K562 (cell line): ENCODE measurements at regions not wholly inside any gene's neighbourhood (a gene's known extent, or its start where the extent isn't known, plus 50 kb on each side); places are given as distances from the start of the nearest gene placed in this dataset.

ENCODE experiments used
- ATAC-seq: fragments of 200-7000 bp; cut with Tn5 transposase; 3 replicates; pipeline ENCODE4 v1.9.1; 2020; ENCODE audit warnings: moderate library complexity
- BruUV-seq: library from RNA; stranded (reverse); fragments of 400-500 nt; replicated peaks from 2 replicates; lab custom pipeline; 2021; lab: Mats Ljungman, UMichigan
- CTCF ChIA-PET: fragments of 300-600 bp; formaldehyde crosslinking; extraction: SDS; loops from one replicate; lab custom pipeline; 2021; ENCODE audit warnings: low intra/inter-chr PET ratio; lab: Yijun Ruan, JAX
- POLR2A ChIA-PET: fragments of 300-600, 350-650 bp; sonication (Branson Sonifier 250); formaldehyde crosslinking; extraction: SDS; loops from one replicate; lab custom pipeline; 2021; ENCODE audit warnings: antibody characterized with exemption, inconsistent platforms; lab: Yijun Ruan, JAX
- DNase-seq, 4 experiments: peaks; one replicate each; pipeline versions ENCODE4 v3.0.0 to v3.0.0-alpha.2; 2011 to 2018; ENCODE audit warnings: low spot score in 3 of 4, mixed read lengths in 3 of 4; ENCODE audit errors: extremely low read depth in 1 of 4
- FAIRE-seq: peaks from 2 replicates; lab custom pipeline; 2011; peaks lifted over from hg19 to GRCh38; lab: Jason Lieb, UNC
- H2AFZ ChIP-seq: 2 replicates; pipeline ENCODE4 v1.6.0; 2011; ENCODE audit warnings: low read depth, low read length, control low read depth, inconsistent platforms
- H3K27ac ChIP-seq: fragments of 200-600 bp; 3 replicates; pipeline ENCODE4 v1.8.0; 2011; ENCODE audit warnings: low read depth, mild to moderate bottlenecking, control low read depth, inconsistent platforms, low read length, moderate library complexity, mixed read lengths; ENCODE audit errors: extremely low read depth
- H3K27me3 ChIP-seq, 2 experiments: fragments of 300-600 bp in 1 of 2; 2 replicates in 1 of 2; 3 replicates in 1 of 2; pipeline versions ENCODE4 v1.6.0 to v1.8.0; 2011; ENCODE audit warnings: inconsistent platforms in 2 of 2, low read length in 2 of 2, mild to moderate bottlenecking in 1 of 2, mixed read lengths in 1 of 2, moderate library complexity in 1 of 2; ENCODE audit not compliant: control insufficient read depth in 2 of 2, insufficient read depth in 2 of 2
- H3K36me3 ChIP-seq: fragments of 300-600 bp; 3 replicates; pipeline ENCODE4 v1.8.0; 2011; ENCODE audit warnings: mild to moderate bottlenecking, low read length, inconsistent platforms; ENCODE audit not compliant: control insufficient read depth, insufficient read depth
- H3K4me1 ChIP-seq, 2 experiments: fragments of 200-600 bp in 1 of 2; replicated peaks in 1 of 2; 2 replicates in 1 of 2; 3 replicates in 1 of 2; pipeline versions ENCODE4 v1.5.1 to v1.8.0; 2011; ENCODE audit warnings: inconsistent platforms in 2 of 2, low read length in 2 of 2, mild to moderate bottlenecking in 1 of 2, mixed read lengths in 1 of 2, moderate library complexity in 1 of 2; ENCODE audit not compliant: control insufficient read depth in 2 of 2, insufficient read depth in 2 of 2
- H3K4me2 ChIP-seq: 2 replicates; pipeline ENCODE4 v1.6.1; 2011; ENCODE audit warnings: low read length, control low read depth, inconsistent platforms, mixed read lengths; ENCODE audit not compliant: insufficient read depth
- H3K4me3 ChIP-seq: fragments of 200-600 bp; sonication (generic), shearing (Covaris generic); 2 replicates; pipeline ENCODE4 v1.5.1; 2016; ENCODE audit warnings: control low read depth, inconsistent platforms
- H3K79me2 ChIP-seq: fragments of 200-600 bp; 3 replicates; pipeline ENCODE4 v1.8.0; 2011; ENCODE audit warnings: low read length, inconsistent platforms; ENCODE audit not compliant: control insufficient read depth, insufficient read depth
- H3K9ac ChIP-seq, 2 experiments: 2 replicates each; pipeline versions ENCODE4 v1.6.0 to v1.6.1; 2011; ENCODE audit warnings: low read depth in 2 of 2, low read length in 2 of 2, control low read depth in 1 of 2, inconsistent platforms in 1 of 2, mild to moderate bottlenecking in 1 of 2, mixed read lengths in 1 of 2; ENCODE audit not compliant: insufficient read depth in 1 of 2
- H3K9me1 ChIP-seq: one replicate; pipeline ENCODE4 v1.6.0; 2011; ENCODE audit warnings: inconsistent platforms, mild to moderate bottlenecking, low read length, moderate library complexity; ENCODE audit not compliant: control insufficient read depth, insufficient read depth
- H3K9me3 ChIP-seq: replicated peaks from 2 replicates; pipeline ENCODE4 v1.5.1; 2011; ENCODE audit warnings: low read depth, low read length, inconsistent platforms; ENCODE audit not compliant: control insufficient read depth, insufficient read depth
- H4K20me1 ChIP-seq: replicated peaks from 2 replicates; pipeline ENCODE4 v1.6.1; 2011; ENCODE audit warnings: low read length, inconsistent platforms, mixed read lengths; ENCODE audit not compliant: control insufficient read depth, insufficient read depth
- BDP1 ChIP-seq: IDR thresholded peaks from 3 replicates; pipeline ENCODE4 v1.6.1; 2011; ENCODE audit not compliant: insufficient read length, insufficient read depth
- COPS2 ChIP-seq: fragments of 450-650 bp; conservative IDR thresholded peaks from 2 replicates; pipeline ENCODE4 v1.6.1; 2016; ENCODE audit warnings: mild to moderate bottlenecking, moderate library complexity
- CREBBP ChIP-seq: IDR thresholded peaks from one replicate; pipeline ENCODE4 v1.6.1; 2012; ENCODE audit warnings: low read depth, mild to moderate bottlenecking, control low read depth, inconsistent platforms, low read length
- HNRNPL ChIP-seq: fragments of 200-400 bp; formaldehyde crosslinking; IDR thresholded peaks from 2 replicates; pipeline ENCODE4 v1.6.1; 2017; ENCODE audit warnings: low read depth, mild to moderate bottlenecking, low read length
- IFI16 ChIP-seq: fragments of 250-450 bp; sonication (Bioruptor Pico); IDR thresholded peaks from 2 replicates; pipeline ENCODE4 v2.1.2; 2022; ENCODE audit warnings: mild to moderate bottlenecking, inconsistent platforms
- KDM1A ChIP-seq, 2 experiments: fragments of 450-650 bp; IDR thresholded peaks; 2 replicates each; pipeline ENCODE4 v1.6.1; 2016; ENCODE audit warnings: mild to moderate bottlenecking in 2 of 2
- MEF2A ChIP-seq: IDR thresholded peaks from 2 replicates; pipeline ENCODE4 v1.6.1; 2011; ENCODE audit warnings: low read depth, mild to moderate bottlenecking, low read length, moderate library complexity; ENCODE audit not compliant: control insufficient read depth
- RBM22 ChIP-seq: fragments of 200-400 bp; formaldehyde crosslinking; IDR thresholded peaks from 2 replicates; pipeline ENCODE4 v1.6.1; 2018; ENCODE audit warnings: low read length, low read depth; ENCODE audit not compliant: poor library complexity, severe bottlenecking
- SUPT5H ChIP-seq: fragments of 450-650 bp; IDR thresholded peaks from 2 replicates; pipeline ENCODE4 v1.6.1; 2016
- ZNF282 ChIP-seq: sonication (generic); formaldehyde crosslinking; IDR thresholded peaks from 2 replicates; pipeline ENCODE4 v1.8.1; 2023; ENCODE audit warnings: missing genetic modification reagents
- WGBS: fragments of 100-300 bp; shearing (Covaris generic); methylation state at CpG from one replicate; pipeline ENCODE4 v1.1.6; 2016; ENCODE audit warnings: low coverage, mixed read lengths; ENCODE audit not compliant: insufficient coverage; ENCODE audit errors: missing lambda C conversion rate; 5-methylcytosine and 5-hydroxymethylcytosine counted together
- in situ Hi-C: fragments of 300-500 bp; cut with MboI; formaldehyde crosslinking; loops from 4 replicates; pipeline ENCODE4 v1.15.0; 2018; ENCODE audit warnings: inconsistent platforms, mixed read lengths
- intact Hi-C: fragments of 100-400 bp; cut with micrococcal nuclease; formaldehyde crosslinking; loops from 2 replicates; pipeline ENCODE4 v1.14.2; 2022
- TF ChIP-seq, protein P1 (sequence below): fragments of 250-450 bp; sonication (Bioruptor Pico); IDR thresholded peaks from 2 replicates; pipeline ENCODE4 v1.4.0; 2020; ENCODE audit warnings: mild to moderate bottlenecking, moderate library complexity

DNA sequence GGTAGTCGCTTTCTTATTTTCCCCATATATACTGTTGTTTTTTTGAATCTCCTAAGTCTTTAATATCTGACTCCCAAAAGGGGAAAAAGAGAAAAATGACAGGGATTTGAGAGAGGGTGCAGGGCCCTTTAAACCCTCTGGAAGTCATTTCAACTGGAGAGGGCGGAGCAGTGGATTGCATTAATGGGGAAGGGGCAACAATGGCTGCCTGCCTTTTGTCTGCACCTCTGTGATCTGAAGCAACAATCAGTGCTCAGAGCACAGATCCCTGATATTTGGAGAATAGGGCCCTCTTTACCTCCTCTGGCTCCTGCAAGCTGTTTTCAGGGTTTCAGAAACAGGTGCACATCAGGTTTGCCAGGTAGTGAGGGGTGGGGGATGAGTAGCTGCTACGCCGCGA, 1458.3 kb upstream of the TENM3 start:
- H3K9me1 ChIP-seq: no peaks in the 10 kb centered on the region
- H3K4me1 ChIP-seq: no peaks in the 10 kb centered on the region
- POLR2A ChIA-PET: no interaction called here
- DNase-seq: no peak
- CTCF ChIA-PET: no interaction called here
- H3K4me3 ChIP-seq: no peak overlapping the region
- no peaks in the 10 kb centered on the region for H4K20me1 ChIP-seq
- WGBS: 0% methylated on average over 5 of the region's 5 CpGs
- FAIRE-seq: no peak
- TF ChIP-seq ZNF282 (CRISPR knock-in tag): no peak
- no peak for TF ChIP-seq MEF2A
- TF ChIP-seq COPS2: no peak
- TF ChIP-seq, protein P1, sequence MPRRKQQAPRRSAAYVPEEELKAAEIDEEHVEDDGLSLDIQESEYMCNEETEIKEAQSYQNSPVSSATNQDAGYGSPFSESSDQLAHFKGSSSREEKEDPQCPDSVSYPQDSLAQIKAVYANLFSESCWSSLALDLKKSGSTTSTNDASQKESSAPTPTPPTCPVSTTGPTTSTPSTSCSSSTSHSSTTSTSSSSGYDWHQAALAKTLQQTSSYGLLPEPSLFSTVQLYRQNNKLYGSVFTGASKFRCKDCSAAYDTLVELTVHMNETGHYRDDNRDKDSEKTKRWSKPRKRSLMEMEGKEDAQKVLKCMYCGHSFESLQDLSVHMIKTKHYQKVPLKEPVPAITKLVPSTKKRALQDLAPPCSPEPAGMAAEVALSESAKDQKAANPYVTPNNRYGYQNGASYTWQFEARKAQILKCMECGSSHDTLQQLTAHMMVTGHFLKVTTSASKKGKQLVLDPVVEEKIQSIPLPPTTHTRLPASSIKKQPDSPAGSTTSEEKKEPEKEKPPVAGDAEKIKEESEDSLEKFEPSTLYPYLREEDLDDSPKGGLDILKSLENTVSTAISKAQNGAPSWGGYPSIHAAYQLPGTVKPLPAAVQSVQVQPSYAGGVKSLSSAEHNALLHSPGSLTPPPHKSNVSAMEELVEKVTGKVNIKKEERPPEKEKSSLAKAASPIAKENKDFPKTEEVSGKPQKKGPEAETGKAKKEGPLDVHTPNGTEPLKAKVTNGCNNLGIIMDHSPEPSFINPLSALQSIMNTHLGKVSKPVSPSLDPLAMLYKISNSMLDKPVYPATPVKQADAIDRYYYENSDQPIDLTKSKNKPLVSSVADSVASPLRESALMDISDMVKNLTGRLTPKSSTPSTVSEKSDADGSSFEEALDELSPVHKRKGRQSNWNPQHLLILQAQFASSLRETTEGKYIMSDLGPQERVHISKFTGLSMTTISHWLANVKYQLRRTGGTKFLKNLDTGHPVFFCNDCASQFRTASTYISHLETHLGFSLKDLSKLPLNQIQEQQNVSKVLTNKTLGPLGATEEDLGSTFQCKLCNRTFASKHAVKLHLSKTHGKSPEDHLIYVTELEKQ: no peak
- no peak for TF ChIP-seq CREBBP
- no peak for TF ChIP-seq BDP1
- TF ChIP-seq KDM1A (IDR thresholded peaks at IDR 0.05): no peak
- no peak for TF ChIP-seq HNRNPL
- no peak for TF ChIP-seq RBM22
- TF ChIP-seq SUPT5H: no peak
- TF ChIP-seq IFI16: no peak
- no peaks in the 10 kb centered on the region for H3K27me3 ChIP-seq
- H3K36me3 ChIP-seq: no peaks in the 10 kb centered on the region
- H2AFZ ChIP-seq: no peak overlapping the region
- no peaks in the 10 kb centered on the region for H3K9me3 ChIP-seq
- H3K79me2 ChIP-seq: no peaks in the 10 kb centered on the region
- in situ Hi-C loops: no loop called here
- intact Hi-C loops: no loop called here
- no TSS peak for BruUV-seq
- no peak overlapping the region for H3K9ac ChIP-seq
- no peak for ATAC-seq
- H3K27ac ChIP-seq: no peak overlapping the region
- H3K4me2 ChIP-seq: no peak overlapping the region
